HEK293 (cell line): ENCODE measurements at regions not wholly inside any gene's neighbourhood (a gene's known extent, or its start where the extent isn't known, plus 50 kb on each side); places are given as distances from the start of the nearest gene placed in this dataset.
"Not testable (repeated sequence)": the region's sequence is repeated elsewhere in the genome, so short reads cannot be mapped to it uniquely, and the experiment has no call there.

ENCODE experiments used
- CTCF ChIA-PET: fragments of 350-600 bp; formaldehyde crosslinking; extraction: SDS; loops from one replicate; lab custom pipeline; 2021; ENCODE audit warnings: antibody characterized with exemption; lab: Yijun Ruan, JAX
- POLR2A ChIA-PET: fragments of 300-600 bp; formaldehyde crosslinking; extraction: SDS; loops from one replicate; lab custom pipeline; 2020; ENCODE audit warnings: antibody characterized with exemption, inconsistent platforms; lab: Yijun Ruan, JAX
- H3K27ac ChIP-seq: fragments of 200-500 bp; sonication (Bioruptor generic); 2 replicates; pipeline ENCODE4 v1.5.1; 2014; ENCODE audit warnings: low read depth, low read length, control low read depth, inconsistent platforms; ENCODE audit errors: extremely low read depth
- H3K36me3 ChIP-seq, 2 experiments: fragments of 200-500 bp in 1 of 2; sonication (Bioruptor generic) in 1 of 2; 1 replicate in 1 of 2; 2 replicates in 1 of 2; pipeline ENCODE4 v1.5.1; 2014 to 2017; ENCODE audit warnings: inconsistent platforms in 2 of 2, low read length in 2 of 2; ENCODE audit not compliant: control insufficient read depth in 2 of 2, insufficient read depth in 1 of 2
- H3K4me1 ChIP-seq: fragments of 200-500 bp; sonication (Bioruptor generic); 2 replicates; pipeline ENCODE4 v1.5.1; 2014; ENCODE audit warnings: mild to moderate bottlenecking, low read length, inconsistent platforms; ENCODE audit not compliant: control insufficient read depth, insufficient read depth
- H3K4me3 ChIP-seq: 2 replicates; pipeline ENCODE4 v1.5.1; 2011; ENCODE audit warnings: low read depth, mild to moderate bottlenecking, control low read depth, low read length, moderate library complexity
- H3K9me3 ChIP-seq: fragments of 200-500 bp; sonication (Bioruptor generic); 2 replicates; pipeline ENCODE4 v1.5.1; 2014; ENCODE audit warnings: low read depth, low read length, inconsistent platforms; ENCODE audit not compliant: control insufficient read depth, insufficient read depth
- ELK4 ChIP-seq: IDR thresholded peaks from 2 replicates; pipeline ENCODE4 v1.6.1; 2011; ENCODE audit warnings: mild to moderate bottlenecking, low read depth, low read length, borderline replicate concordance
- GLIS1 ChIP-seq: fragments of 450-650 bp; formaldehyde crosslinking; IDR thresholded peaks from 2 replicates; pipeline ENCODE4 v1.5.1; 2016; ENCODE audit warnings: missing biosample characterization, missing genetic modification characterization
- SP3 ChIP-seq: fragments of 450-650 bp; formaldehyde crosslinking; IDR thresholded peaks from 2 replicates; pipeline ENCODE4 v1.5.1; 2016; ENCODE audit warnings: missing biosample characterization, missing genetic modification characterization
- YY2 ChIP-seq: fragments of 450-650 bp; formaldehyde crosslinking; IDR thresholded peaks from 2 replicates; pipeline ENCODE4 v1.5.1; 2016; ENCODE audit warnings: missing biosample characterization, missing genetic modification characterization
- ZFHX2 ChIP-seq: fragments of 450-650 bp; formaldehyde crosslinking; conservative IDR thresholded peaks from 2 replicates; pipeline ENCODE4 v1.5.1; 2016; ENCODE audit warnings: missing biosample characterization, missing genetic modification characterization
- ZNF157 ChIP-seq: fragments of 450-650 bp; formaldehyde crosslinking; IDR thresholded peaks from 2 replicates; pipeline ENCODE4 v1.5.1; 2016; ENCODE audit warnings: missing biosample characterization, missing genetic modification characterization
- ZNF48 ChIP-seq: fragments of 450-650 bp; formaldehyde crosslinking; IDR thresholded peaks from 2 replicates; pipeline ENCODE4 v1.5.1; 2016; ENCODE audit warnings: missing biosample characterization, missing genetic modification characterization
- ZNF600 ChIP-seq: fragments of 450-650 bp; formaldehyde crosslinking; IDR thresholded peaks from 2 replicates; pipeline ENCODE4 v1.5.1; 2016; ENCODE audit warnings: missing biosample characterization, missing genetic modification characterization
- ZNF654 ChIP-seq: fragments of 450-650 bp; formaldehyde crosslinking; IDR thresholded peaks from 2 replicates; pipeline ENCODE4 v1.5.1; 2016; ENCODE audit warnings: low read depth, missing biosample characterization, missing genetic modification characterization
- ZNF660 ChIP-seq: fragments of 450-650 bp; IDR thresholded peaks from 2 replicates; pipeline ENCODE4 v1.5.1; 2018; ENCODE audit warnings: missing biosample characterization, mild to moderate bottlenecking, missing genetic modification characterization
- ZNF707 ChIP-seq: fragments of 450-650 bp; formaldehyde crosslinking; IDR thresholded peaks from 2 replicates; pipeline ENCODE4 v1.5.1; 2016; ENCODE audit warnings: missing biosample characterization, missing genetic modification characterization
- ZNF776 ChIP-seq: fragments of 450-650 bp; formaldehyde crosslinking; IDR thresholded peaks from 2 replicates; pipeline ENCODE4 v1.5.0; 2017; ENCODE audit warnings: missing biosample characterization, missing genetic modification characterization, borderline replicate concordance
- ZNF777 ChIP-seq: fragments of 450-650 bp; formaldehyde crosslinking; IDR thresholded peaks from 2 replicates; pipeline ENCODE4 v1.5.1; 2017; ENCODE audit warnings: missing biosample characterization, missing genetic modification characterization, borderline replicate concordance

GRCh38 chr10:55750458-55750857, 610.6 kb downstream of the ZWINT start:
- TF ChIP-seq ZNF707 (tag by site-specific recombination): no peak
- TF ChIP-seq, all 188 proteins: peak for 0
- no peaks in the 10 kb centered on the region for H3K4me1 ChIP-seq
- no peak overlapping the region for H3K4me3 ChIP-seq
- H3K27ac ChIP-seq: no peak overlapping the region
- CTCF ChIA-PET: interaction anchor here (0.6 kb wide), 1 partner anchor 764 kb away, joined by 8 read pairs; no protein-coding TSS in a partner anchor
- no peaks in the 10 kb centered on the region for H3K36me3 ChIP-seq
- no peaks in the 10 kb centered on the region for H3K9me3 ChIP-seq
- POLR2A ChIA-PET: no interaction called here

- Histone ChIP-seq H3K4me3 (no peak overlapping the region), H3K4me1 (no peaks in the 10 kb centered on the region), H3K27ac (no peak overlapping the region), H3K9me3 (no peaks in the 10 kb centered on the region), H3K36me3 (no peaks in the 10 kb centered on the region)
- ChIA-PET POLR2A (no interaction called here), CTCF (no interaction called here)
- TF ChIP-seq ZNF776 (tag by site-specific recombination): no peak
- TF ChIP-seq ZNF157 (tag by site-specific recombination): no peak
- TF ChIP-seq ZFHX2 (tag by site-specific recombination): no peak
- no peak for TF ChIP-seq GLIS1 (tag by site-specific recombination)
Observed at GRCh38 chr10:55747244-55747643, 613.8 kb downstream of the ZWINT start.

- TF ChIP-seq YY2 (no peak), ZNF777 (tag by site-specific recombination) (no peak), ZNF660 (no peak), ELK4 (no peak)
- no peak overlapping the region for H3K27ac ChIP-seq
- H3K4me1 ChIP-seq: no peaks in the 10 kb centered on the region
- no peaks in the 10 kb centered on the region for H3K36me3 ChIP-seq
- ChIA-PET POLR2A (no interaction called here), CTCF (no interaction called here)
- H3K9me3 ChIP-seq: no peaks in the 10 kb centered on the region
- H3K4me3 ChIP-seq: no peak overlapping the region
Observed at GRCh38 chr10:55746002-55746401, 615.1 kb downstream of the ZWINT start.

- Histone ChIP-seq H3K27ac (no peak overlapping the region), H3K9me3 (no peaks in the 10 kb centered on the region), H3K4me1 (no peaks in the 10 kb centered on the region), H3K4me3 (no peak overlapping the region), H3K36me3 (no peaks in the 10 kb centered on the region)
- ChIA-PET CTCF (no interaction called here), POLR2A (no interaction called here)
- TF ChIP-seq ZNF48 (tag by site-specific recombination): no peak
- no peak for TF ChIP-seq SP3 (tag by site-specific recombination)
- no peak for TF ChIP-seq ZNF600
Observed at GRCh38 chr10:55742487-55742886, 618.6 kb downstream of the ZWINT start.

GRCh38 chr10:55740767-55741166, 620.3 kb downstream of the ZWINT start:
- TF ChIP-seq ZNF654 (tag by site-specific recombination): peak; percentile 76
- H3K4me1 ChIP-seq, H3K9me3 ChIP-seq, POLR2A ChIA-PET, H3K4me3 ChIP-seq, H3K27ac ChIP-seq, H3K36me3 ChIP-seq: not testable (repeated sequence)
- CTCF ChIA-PET: interaction anchor here (1.0 kb wide), 1 partner anchor 12 kb away, joined by 3 read pairs; no protein-coding TSS in a partner anchor
